Ishikawa (cell line): ENCODE measurements at regions not wholly inside any gene's neighbourhood (a gene's known extent, or its start where the extent isn't known, plus 50 kb on each side); places are given as distances from the start of the nearest gene placed in this dataset.

Source experiments
- CEBPB ChIP-seq: IDR thresholded peaks from 2 replicates; pipeline ENCODE4 v1.6.1; 2012
- CREB1 ChIP-seq: IDR thresholded peaks from 2 replicates; pipeline ENCODE4 v1.6.1; 2012; ENCODE audit warnings: low read depth
- EGR1 ChIP-seq: IDR thresholded peaks from 2 replicates; pipeline ENCODE4 v1.6.1; 2012
- EP300 ChIP-seq: IDR thresholded peaks from 2 replicates; pipeline ENCODE4 v1.6.1; 2012; ENCODE audit warnings: borderline replicate concordance
- FOXM1 ChIP-seq: IDR thresholded peaks from 2 replicates; pipeline ENCODE4 v1.6.1; 2012; ENCODE audit warnings: low read depth, borderline replicate concordance
- NFIC ChIP-seq: IDR thresholded peaks from 2 replicates; pipeline ENCODE4 v1.6.1; 2012
- RAD21 ChIP-seq: IDR thresholded peaks from 2 replicates; pipeline ENCODE4 v1.6.1; 2012; ENCODE audit warnings: low read depth
- REST ChIP-seq: IDR thresholded peaks from 2 replicates; pipeline ENCODE4 v1.6.1; 2012; ENCODE audit warnings: low read depth, mild to moderate bottlenecking
- TAF1 ChIP-seq: IDR thresholded peaks from 2 replicates; pipeline ENCODE4 v1.6.1; 2012; ENCODE audit warnings: low read depth, mild to moderate bottlenecking
- TCF12 ChIP-seq: IDR thresholded peaks from 2 replicates; pipeline ENCODE4 v1.6.1; 2012; ENCODE audit warnings: low read depth
- TEAD4 ChIP-seq: IDR thresholded peaks from 2 replicates; pipeline ENCODE4 v1.6.1; 2012
- YY1 ChIP-seq: IDR thresholded peaks from 2 replicates; pipeline ENCODE4 v1.6.1; 2012; ENCODE audit warnings: low read depth
- ZBTB7A ChIP-seq: IDR thresholded peaks from 2 replicates; pipeline ENCODE4 v1.6.1; 2012; ENCODE audit warnings: low read depth
- TF ChIP-seq, protein P1 (sequence below): IDR thresholded peaks from 2 replicates; pipeline ENCODE4 v1.6.1; 2012
- TF ChIP-seq, protein P2 (sequence below): IDR thresholded peaks from 2 replicates; pipeline ENCODE4 v1.6.1; 2012

GRCh38 chr4:155434366-155434765 is 57.6 kb upstream of the MAP9 start:
- TF ChIP-seq, protein P1, sequence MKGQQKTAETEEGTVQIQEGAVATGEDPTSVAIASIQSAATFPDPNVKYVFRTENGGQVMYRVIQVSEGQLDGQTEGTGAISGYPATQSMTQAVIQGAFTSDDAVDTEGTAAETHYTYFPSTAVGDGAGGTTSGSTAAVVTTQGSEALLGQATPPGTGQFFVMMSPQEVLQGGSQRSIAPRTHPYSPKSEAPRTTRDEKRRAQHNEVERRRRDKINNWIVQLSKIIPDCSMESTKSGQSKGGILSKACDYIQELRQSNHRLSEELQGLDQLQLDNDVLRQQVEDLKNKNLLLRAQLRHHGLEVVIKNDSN, result no peak
- TF ChIP-seq RAD21 (no peak), NFIC (no peak), TCF12 (no peak), EP300 (no peak), CREB1 (no peak), FOXM1 (no peak), TEAD4 (no peak), CEBPB (no peak), EGR1 (no peak), REST (no peak), ZBTB7A (no peak), YY1 (no peak), TAF1 (no peak)
- TF ChIP-seq, protein P2, sequence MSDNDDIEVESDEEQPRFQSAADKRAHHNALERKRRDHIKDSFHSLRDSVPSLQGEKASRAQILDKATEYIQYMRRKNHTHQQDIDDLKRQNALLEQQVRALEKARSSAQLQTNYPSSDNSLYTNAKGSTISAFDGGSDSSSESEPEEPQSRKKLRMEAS, result no peak

DNA sequence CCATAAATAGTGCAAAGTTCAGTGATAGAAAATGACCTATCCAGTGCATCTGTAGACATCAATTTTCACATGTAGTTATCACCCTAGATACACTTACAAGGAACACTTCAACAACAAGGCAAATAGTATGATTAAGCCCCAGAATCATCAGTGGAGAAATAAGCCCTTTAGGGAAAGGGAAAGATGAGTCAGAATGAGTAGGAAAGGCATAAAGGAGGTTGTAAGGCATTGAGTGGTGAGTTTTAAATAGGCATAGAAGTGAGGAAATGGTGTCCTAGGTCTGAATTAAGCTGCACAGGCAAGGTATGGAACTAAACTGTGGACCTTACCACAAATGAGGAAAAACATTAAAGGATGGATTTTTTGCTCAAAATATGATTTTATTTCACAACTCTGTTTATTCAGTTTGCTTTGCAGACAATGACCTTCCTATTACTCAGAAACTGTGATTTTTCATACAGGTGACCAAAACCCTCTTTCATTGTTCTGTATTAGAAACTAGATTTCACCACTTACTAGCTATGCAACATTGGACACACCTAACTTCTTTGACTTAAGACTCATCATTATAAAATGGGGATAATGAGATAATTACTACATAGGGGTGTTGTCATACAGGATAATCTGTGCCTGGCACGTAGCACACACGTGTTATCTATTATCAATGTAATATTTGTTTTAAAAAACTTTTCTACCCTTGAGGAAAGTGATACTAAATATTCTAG is 57.0 kb upstream of the MAP9 start:
- TF ChIP-seq CREB1 (no peak), TEAD4 (no peak), EGR1 (no peak), TCF12 (no peak), TAF1 (no peak), YY1 (no peak)

DNA sequence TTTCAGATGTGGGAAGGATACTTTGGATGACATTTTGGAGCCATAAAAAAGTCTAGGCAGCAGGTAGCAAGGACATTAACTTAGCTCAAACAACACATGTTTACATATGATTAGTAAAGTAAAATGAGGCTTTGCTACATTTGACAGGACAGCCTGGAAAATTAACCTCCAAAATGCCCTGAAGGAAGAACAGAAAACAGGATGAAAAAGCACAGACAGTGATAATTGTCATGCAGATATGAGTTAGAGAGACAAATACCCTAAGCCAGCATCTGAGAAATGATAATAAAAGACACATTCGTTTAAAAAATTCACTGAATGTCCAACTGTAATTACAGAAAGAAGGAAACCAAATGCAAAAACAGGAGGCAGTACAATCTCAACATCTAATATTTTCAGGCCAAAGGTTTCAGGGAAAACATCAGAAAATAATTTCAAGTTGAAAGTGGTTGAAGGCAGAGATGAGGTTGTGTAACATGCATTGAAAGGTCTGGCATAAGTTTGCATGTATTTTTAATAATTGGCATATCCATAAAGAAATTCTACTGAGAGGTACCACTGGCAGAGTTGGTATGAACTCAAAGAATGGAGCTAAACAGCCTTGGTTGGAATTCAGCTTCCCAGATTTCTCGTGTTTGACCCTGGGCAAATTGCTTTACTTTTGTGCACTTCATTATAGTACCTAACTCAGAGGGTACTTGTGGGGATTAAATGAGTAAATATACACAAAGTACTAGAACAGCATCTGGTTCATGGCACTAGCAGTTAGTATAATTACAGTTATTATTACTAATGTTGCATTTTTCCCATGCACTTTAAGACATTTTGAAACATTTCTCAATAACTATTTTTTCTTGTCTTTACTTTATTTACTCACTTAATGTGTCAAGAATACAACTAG is 54.4 kb upstream of the MAP9 start:
- TF ChIP-seq YY1 (no peak), TCF12 (no peak), FOXM1 (no peak), TAF1 (no peak), CREB1 (no peak), CEBPB (no peak), REST (no peak), NFIC (no peak)

- TF ChIP-seq ZBTB7A (no peak), REST (no peak), CREB1 (no peak), EGR1 (no peak), YY1 (no peak), TCF12 (no peak), NFIC (no peak), EP300 (no peak), RAD21 (no peak), FOXM1 (no peak), TEAD4 (no peak), TAF1 (no peak), CEBPB (no peak)
- TF ChIP-seq, protein P2, result no peak
- TF ChIP-seq, protein P1, result no peak
Measured at GRCh38 chr4:155428128-155428527, 51.4 kb upstream of the MAP9 start.
